ENCODE measurements at regions not wholly inside any gene's neighbourhood (a gene's known extent, or its start where the extent isn't known, plus 50 kb on each side); places are given as distances from the start of the nearest gene placed in this dataset.

GRCh38 chr6:14804001-14804784, 441.7 kb upstream of the JARID2 start:
- H3K9me2 ChIP-seq (ENCODE audit: insufficient read depth): no peaks in the 10 kb centered on the region
- ChIA-PET CTCF (no interaction called here), RAD21 (ENCODE audit: low non-redundant PET in 1 of 2, low total read pairs in 2 of 2, uncharacterized antibody in 2 of 2, unreplicated experiment in 2 of 2) (no interaction called here), POLR2A (no interaction called here)
- no peak overlapping the region for H3K4me3 ChIP-seq (replicated peaks in 1 of 2; ENCODE audit: low read depth in 1 of 2, low read length in 2 of 2)
- no peak for TF ChIP-seq POLR2A (IDR thresholded peaks at IDR 0.05; ENCODE audit: borderline replicate concordance, extremely low read depth, insufficient read depth, insufficient read length)
- TF ChIP-seq, protein P1, sequence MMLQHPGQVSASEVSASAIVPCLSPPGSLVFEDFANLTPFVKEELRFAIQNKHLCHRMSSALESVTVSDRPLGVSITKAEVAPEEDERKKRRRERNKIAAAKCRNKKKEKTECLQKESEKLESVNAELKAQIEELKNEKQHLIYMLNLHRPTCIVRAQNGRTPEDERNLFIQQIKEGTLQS (IDR thresholded peaks at IDR 0.05): no peak
- TF ChIP-seq CBX3 (IDR thresholded peaks at IDR 0.05; ENCODE audit: low read depth): no peak
- TF ChIP-seq YY1 (IDR thresholded peaks at IDR 0.05; ENCODE audit: extremely low read depth, insufficient replicate concordance, low read depth, low read length): no peak
- no peaks in the 10 kb centered on the region for H3K27me3 ChIP-seq (ENCODE audit: insufficient read depth, low read length)
- BruUV-seq (replicated peaks): no TSS peak
- ATAC-seq (no peak), DNase-seq (ENCODE audit: low read depth, low spot score) (no peak)
- peaks cover 0 to 3% of the 10 kb centered on the region in 2 experiments; a peak in 1 of 4 replicates for H3K4me1 ChIP-seq (ENCODE audit: control insufficient read depth in 1 of 2, insufficient read depth in 2 of 2, low read length in 2 of 2)
- no peak overlapping the region for H3K4me2 ChIP-seq (ENCODE audit: low read length)
- intact Hi-C loops (cut with micrococcal nuclease): no loop called here
- no peak overlapping the region for H3K9ac ChIP-seq (ENCODE audit: low read length)
- no peaks in the 10 kb centered on the region for H3K9me3 ChIP-seq (ENCODE audit: control insufficient read depth in 1 of 2, insufficient read depth in 1 of 2, low read depth in 1 of 2, low read length in 2 of 2)
- H3K36me3 ChIP-seq (ENCODE audit: control insufficient read depth in 1 of 2, insufficient read depth in 2 of 2, low read length in 2 of 2): no peaks in the 10 kb centered on the region
- no peak overlapping the region for H2AFZ ChIP-seq (ENCODE audit: low read depth, low read length, poor library complexity, severe bottlenecking)
- H3K79me2 ChIP-seq (ENCODE audit: insufficient read depth, low read length): no peaks in the 10 kb centered on the region
- no peak overlapping the region for H3K27ac ChIP-seq (ENCODE audit: low read depth, low read length)
- H4K20me1 ChIP-seq (ENCODE audit: insufficient read depth): no peaks in the 10 kb centered on the region

DNA sequence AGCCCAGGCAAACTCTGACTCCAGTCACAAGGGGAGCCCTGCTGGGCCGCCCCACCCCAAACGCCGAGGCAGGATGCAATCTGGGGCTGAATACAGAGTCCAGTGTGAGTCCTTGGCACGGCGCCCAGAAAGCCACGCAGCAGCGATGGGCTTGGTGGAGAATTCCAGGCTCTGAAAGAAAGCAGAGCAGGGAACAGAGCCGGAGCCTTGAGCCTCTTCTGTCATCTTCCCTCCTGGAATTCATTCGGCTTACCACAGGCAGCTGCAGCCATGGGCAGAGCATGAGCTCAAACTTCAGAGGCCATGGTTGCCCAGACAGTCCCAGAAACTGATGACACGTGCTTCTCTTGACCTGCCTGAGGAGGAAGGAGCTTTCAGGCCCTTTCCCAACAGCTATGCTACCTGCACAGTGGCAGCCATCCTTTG, 441.1 kb upstream of the JARID2 start:
- H3K4me1 ChIP-seq (ENCODE audit: control insufficient read depth in 1 of 2, insufficient read depth in 2 of 2, low read length in 2 of 2): peaks cover 0 to 3% of the 10 kb centered on the region in 2 experiments; a peak in 1 of 4 replicates
- H4K20me1 ChIP-seq (ENCODE audit: insufficient read depth): no peaks in the 10 kb centered on the region
- no peak overlapping the region for H3K27ac ChIP-seq (ENCODE audit: low read depth, low read length)
- H3K4me3 ChIP-seq (replicated peaks in 1 of 2; ENCODE audit: low read depth in 1 of 2, low read length in 2 of 2): no peak overlapping the region
- POLR2A ChIA-PET: no interaction called here
- no peaks in the 10 kb centered on the region for H3K9me2 ChIP-seq (ENCODE audit: insufficient read depth)
- no peak for DNase-seq (ENCODE audit: low read depth, low spot score)
- H3K9me3 ChIP-seq (ENCODE audit: control insufficient read depth in 1 of 2, insufficient read depth in 1 of 2, low read depth in 1 of 2, low read length in 2 of 2): no peaks in the 10 kb centered on the region
- H3K79me2 ChIP-seq (ENCODE audit: insufficient read depth, low read length): no peaks in the 10 kb centered on the region
- BruUV-seq (replicated peaks): no TSS peak
- no peak for ATAC-seq
- intact Hi-C loops (cut with micrococcal nuclease): no loop called here
- CTCF ChIA-PET: no interaction called here
- RAD21 ChIA-PET (ENCODE audit: low non-redundant PET in 1 of 2, low total read pairs in 2 of 2, uncharacterized antibody in 2 of 2, unreplicated experiment in 2 of 2): no interaction called here
- H3K36me3 ChIP-seq (ENCODE audit: control insufficient read depth in 1 of 2, insufficient read depth in 2 of 2, low read length in 2 of 2): no peaks in the 10 kb centered on the region
- no peak overlapping the region for H3K4me2 ChIP-seq (ENCODE audit: low read length)
- H3K27me3 ChIP-seq (ENCODE audit: insufficient read depth, low read length): no peaks in the 10 kb centered on the region
- H2AFZ ChIP-seq (ENCODE audit: low read depth, low read length, poor library complexity, severe bottlenecking): no peak overlapping the region
- H3K9ac ChIP-seq (ENCODE audit: low read length): no peak overlapping the region
- no peak for TF ChIP-seq POLR2A (IDR thresholded peaks at IDR 0.05; ENCODE audit: borderline replicate concordance, extremely low read depth, insufficient read depth, insufficient read length)
- no peak for TF ChIP-seq CTCF (IDR thresholded peaks at IDR 0.05 in 2 of 3, conservative IDR thresholded peaks at IDR 0.05 in 1 of 3; ENCODE audit: borderline replicate concordance in 1 of 3, insufficient read depth in 1 of 3, low read depth in 2 of 3, low read length in 2 of 3)
- TF ChIP-seq FOSL1 (IDR thresholded peaks at IDR 0.05; ENCODE audit: low read depth): no peak
- TF ChIP-seq SIN3A (IDR thresholded peaks at IDR 0.05; ENCODE audit: low read depth): no peak
- no peak for TF ChIP-seq CEBPB (IDR thresholded peaks at IDR 0.05; ENCODE audit: low read depth)
- no peak for TF ChIP-seq ZFX (IDR thresholded peaks at IDR 0.05)
- no peak for TF ChIP-seq EZH2phosphoT487 (IDR thresholded peaks at IDR 0.05; ENCODE audit: borderline replicate concordance)
- TF ChIP-seq POLR2AphosphoS5 (IDR thresholded peaks at IDR 0.05; ENCODE audit: low read depth, low read length): no peak
- no peak for TF ChIP-seq ZNF274 (IDR thresholded peaks at IDR 0.05; ENCODE audit: low read depth, low read length)
- TF ChIP-seq ELF1 (IDR thresholded peaks at IDR 0.05; ENCODE audit: borderline replicate concordance, low read depth): no peak
- TF ChIP-seq TCF7L2 (IDR thresholded peaks at IDR 0.05; ENCODE audit: borderline replicate concordance, extremely low read depth, insufficient read depth, insufficient read length): no peak
- TF ChIP-seq, protein P1 (IDR thresholded peaks at IDR 0.05): no peak
- no peak for TF ChIP-seq JUND (IDR thresholded peaks at IDR 0.05)
- TF ChIP-seq SP1 (IDR thresholded peaks at IDR 0.05; ENCODE audit: low read depth): no peak
- TF ChIP-seq YY1 (IDR thresholded peaks at IDR 0.05; ENCODE audit: extremely low read depth, insufficient replicate concordance, low read depth, low read length): no peak

Measured in HCT116 (cell line).